ENCODE measurements at regions not wholly inside any gene's neighbourhood (a gene's known extent, or its start where the extent isn't known, plus 50 kb on each side); places are given as distances from the start of the nearest gene placed in this dataset.

DNA sequence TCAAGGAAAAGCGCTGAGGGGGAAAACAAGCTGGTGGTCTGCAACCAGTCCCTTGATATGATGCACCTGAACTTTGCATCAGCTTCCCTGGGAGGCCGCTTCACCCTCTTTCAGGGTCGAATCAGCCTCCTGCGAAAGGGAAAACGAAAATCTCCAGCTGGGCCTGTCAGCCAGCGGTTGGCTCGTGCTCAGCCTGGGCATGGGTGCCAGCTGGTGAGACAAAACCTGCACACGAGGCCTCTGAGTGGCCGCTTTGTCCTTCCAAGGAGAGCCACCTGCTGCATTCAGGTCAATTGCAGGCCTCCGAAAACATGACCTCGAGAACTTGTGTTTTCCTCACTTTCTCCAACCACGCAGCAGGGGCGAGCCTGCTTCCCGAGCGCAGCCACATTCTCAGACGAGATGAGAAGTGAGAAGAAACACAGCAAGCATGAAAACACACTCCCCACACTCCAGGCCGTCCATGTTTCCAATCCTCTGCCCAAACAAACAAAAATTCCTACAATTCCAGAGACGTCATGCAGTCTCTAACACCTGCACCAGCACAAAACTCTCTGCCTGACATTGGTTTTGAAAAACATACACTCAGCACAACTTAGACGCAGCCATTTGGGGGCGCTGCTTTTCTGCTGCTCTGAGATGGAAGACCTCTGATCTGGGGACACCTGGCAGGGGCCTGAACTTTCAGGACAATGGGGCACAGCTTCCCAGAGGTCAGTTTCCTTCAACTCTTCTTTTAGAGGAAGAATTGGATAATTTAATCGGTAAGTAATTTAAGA, 77.1 kb downstream of the DHCR7 start:
- Histone ChIP-seq H3K4me3 (replicated peaks; ENCODE audit: insufficient read depth, low read length) (no peak overlapping the region), H3K27ac (replicated peaks) (no peak overlapping the region), H3K27me3 (ENCODE audit: insufficient read depth, poor library complexity, severe bottlenecking) (no peaks in the 10 kb centered on the region)
- DNase-seq (ENCODE audit: low read depth in 1 of 2, low spot score in 1 of 2): no peak
- TF ChIP-seq GABPA (IDR thresholded peaks at IDR 0.05; ENCODE audit: low read depth) (no peak), SPI1 (IDR thresholded peaks at IDR 0.05; ENCODE audit: borderline replicate concordance, low read depth) (no peak), POLR2AphosphoS5 (IDR thresholded peaks at IDR 0.05; ENCODE audit: low read depth) (no peak)
- TF ChIP-seq, protein P1, sequence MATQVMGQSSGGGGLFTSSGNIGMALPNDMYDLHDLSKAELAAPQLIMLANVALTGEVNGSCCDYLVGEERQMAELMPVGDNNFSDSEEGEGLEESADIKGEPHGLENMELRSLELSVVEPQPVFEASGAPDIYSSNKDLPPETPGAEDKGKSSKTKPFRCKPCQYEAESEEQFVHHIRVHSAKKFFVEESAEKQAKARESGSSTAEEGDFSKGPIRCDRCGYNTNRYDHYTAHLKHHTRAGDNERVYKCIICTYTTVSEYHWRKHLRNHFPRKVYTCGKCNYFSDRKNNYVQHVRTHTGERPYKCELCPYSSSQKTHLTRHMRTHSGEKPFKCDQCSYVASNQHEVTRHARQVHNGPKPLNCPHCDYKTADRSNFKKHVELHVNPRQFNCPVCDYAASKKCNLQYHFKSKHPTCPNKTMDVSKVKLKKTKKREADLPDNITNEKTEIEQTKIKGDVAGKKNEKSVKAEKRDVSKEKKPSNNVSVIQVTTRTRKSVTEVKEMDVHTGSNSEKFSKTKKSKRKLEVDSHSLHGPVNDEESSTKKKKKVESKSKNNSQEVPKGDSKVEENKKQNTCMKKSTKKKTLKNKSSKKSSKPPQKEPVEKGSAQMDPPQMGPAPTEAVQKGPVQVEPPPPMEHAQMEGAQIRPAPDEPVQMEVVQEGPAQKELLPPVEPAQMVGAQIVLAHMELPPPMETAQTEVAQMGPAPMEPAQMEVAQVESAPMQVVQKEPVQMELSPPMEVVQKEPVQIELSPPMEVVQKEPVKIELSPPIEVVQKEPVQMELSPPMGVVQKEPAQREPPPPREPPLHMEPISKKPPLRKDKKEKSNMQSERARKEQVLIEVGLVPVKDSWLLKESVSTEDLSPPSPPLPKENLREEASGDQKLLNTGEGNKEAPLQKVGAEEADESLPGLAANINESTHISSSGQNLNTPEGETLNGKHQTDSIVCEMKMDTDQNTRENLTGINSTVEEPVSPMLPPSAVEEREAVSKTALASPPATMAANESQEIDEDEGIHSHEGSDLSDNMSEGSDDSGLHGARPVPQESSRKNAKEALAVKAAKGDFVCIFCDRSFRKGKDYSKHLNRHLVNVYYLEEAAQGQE (IDR thresholded peaks at IDR 0.05; ENCODE audit: insufficient replicate concordance, low read depth): no peak
- TF ChIP-seq, protein P2, sequence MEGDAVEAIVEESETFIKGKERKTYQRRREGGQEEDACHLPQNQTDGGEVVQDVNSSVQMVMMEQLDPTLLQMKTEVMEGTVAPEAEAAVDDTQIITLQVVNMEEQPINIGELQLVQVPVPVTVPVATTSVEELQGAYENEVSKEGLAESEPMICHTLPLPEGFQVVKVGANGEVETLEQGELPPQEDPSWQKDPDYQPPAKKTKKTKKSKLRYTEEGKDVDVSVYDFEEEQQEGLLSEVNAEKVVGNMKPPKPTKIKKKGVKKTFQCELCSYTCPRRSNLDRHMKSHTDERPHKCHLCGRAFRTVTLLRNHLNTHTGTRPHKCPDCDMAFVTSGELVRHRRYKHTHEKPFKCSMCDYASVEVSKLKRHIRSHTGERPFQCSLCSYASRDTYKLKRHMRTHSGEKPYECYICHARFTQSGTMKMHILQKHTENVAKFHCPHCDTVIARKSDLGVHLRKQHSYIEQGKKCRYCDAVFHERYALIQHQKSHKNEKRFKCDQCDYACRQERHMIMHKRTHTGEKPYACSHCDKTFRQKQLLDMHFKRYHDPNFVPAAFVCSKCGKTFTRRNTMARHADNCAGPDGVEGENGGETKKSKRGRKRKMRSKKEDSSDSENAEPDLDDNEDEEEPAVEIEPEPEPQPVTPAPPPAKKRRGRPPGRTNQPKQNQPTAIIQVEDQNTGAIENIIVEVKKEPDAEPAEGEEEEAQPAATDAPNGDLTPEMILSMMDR (IDR thresholded peaks at IDR 0.05; ENCODE audit: insufficient read depth, low read length): no peak

DNA sequence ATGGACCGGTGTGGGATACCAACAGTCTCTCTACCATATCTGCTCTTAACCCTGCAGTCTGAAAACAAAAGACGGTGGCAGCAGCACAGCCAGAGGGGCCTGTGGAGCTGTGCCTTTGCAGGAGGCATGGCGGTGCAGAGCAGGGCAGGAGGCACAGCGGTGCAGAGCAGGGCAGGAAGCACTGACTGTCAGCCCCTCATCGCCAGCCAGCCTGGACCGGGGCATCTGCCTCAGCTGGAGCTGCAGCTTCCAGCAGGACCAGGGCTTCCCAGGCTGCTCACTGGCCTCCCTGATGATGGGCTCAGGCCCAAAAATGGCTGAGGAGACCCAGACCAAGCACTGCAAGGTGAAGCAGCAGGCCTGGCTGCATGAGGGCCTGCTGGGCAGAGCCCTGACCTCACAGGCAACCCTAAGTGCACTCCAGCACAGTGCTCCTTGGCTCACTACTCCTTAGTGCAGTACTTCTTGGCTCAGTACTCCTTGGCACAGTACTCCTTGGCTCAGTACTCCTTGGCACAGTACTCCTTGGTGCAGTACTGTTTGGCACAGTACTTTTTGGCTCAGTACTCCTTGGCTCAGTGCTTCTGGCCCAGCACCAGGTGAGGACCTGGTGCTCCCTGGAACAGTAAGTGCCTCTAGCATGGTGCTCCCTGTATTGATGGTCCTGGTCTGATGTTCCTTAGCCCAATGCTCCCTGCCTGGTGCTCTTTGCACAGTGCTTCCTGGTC, 78.0 kb downstream of the DHCR7 start:
- no peak for DNase-seq (ENCODE audit: low read depth in 1 of 2, low spot score in 1 of 2)
- no peak overlapping the region for H3K4me3 ChIP-seq (replicated peaks; ENCODE audit: insufficient read depth, low read length)
- TF ChIP-seq, protein P2 (IDR thresholded peaks at IDR 0.05; ENCODE audit: insufficient read depth, low read length): no peak
- TF ChIP-seq, protein P1 (IDR thresholded peaks at IDR 0.05; ENCODE audit: insufficient replicate concordance, low read depth): no peak
- TF ChIP-seq POLR2AphosphoS5 (IDR thresholded peaks at IDR 0.05; ENCODE audit: low read depth) (no peak), SPI1 (IDR thresholded peaks at IDR 0.05; ENCODE audit: borderline replicate concordance, low read depth) (no peak), GABPA (IDR thresholded peaks at IDR 0.05; ENCODE audit: low read depth) (no peak)
- no peaks in the 10 kb centered on the region for H3K27me3 ChIP-seq (ENCODE audit: insufficient read depth, poor library complexity, severe bottlenecking)
- H3K27ac ChIP-seq (replicated peaks): no peak overlapping the region

DNA sequence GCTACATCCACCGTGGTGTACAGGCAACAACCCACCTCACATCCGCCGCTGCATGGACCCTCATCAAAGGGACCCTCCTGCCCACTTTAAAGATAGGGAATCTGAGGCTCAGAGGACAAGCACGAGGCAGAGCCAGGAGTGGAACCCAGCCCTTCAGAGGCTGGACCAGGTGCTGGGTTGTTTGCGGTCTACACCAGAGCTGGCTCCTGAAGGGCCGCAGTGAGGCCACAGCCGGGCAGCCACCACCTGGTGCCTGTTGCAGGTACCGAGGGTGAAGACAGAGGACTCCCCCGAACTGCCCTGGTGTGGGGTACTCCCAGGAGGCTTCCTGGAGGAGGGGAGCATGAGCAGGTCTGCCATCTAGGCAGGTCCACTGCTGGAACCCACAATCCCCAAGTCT, 78.8 kb downstream of the DHCR7 start:
- Histone ChIP-seq H3K27ac (replicated peaks) (no peak overlapping the region), H3K27me3 (ENCODE audit: insufficient read depth, poor library complexity, severe bottlenecking) (no peaks in the 10 kb centered on the region), H3K4me3 (replicated peaks; ENCODE audit: insufficient read depth, low read length) (no peak overlapping the region)
- TF ChIP-seq, protein P1 (IDR thresholded peaks at IDR 0.05; ENCODE audit: insufficient replicate concordance, low read depth): no peak
- TF ChIP-seq GABPA (IDR thresholded peaks at IDR 0.05; ENCODE audit: low read depth) (no peak), SPI1 (IDR thresholded peaks at IDR 0.05; ENCODE audit: borderline replicate concordance, low read depth) (no peak), POLR2AphosphoS5 (IDR thresholded peaks at IDR 0.05; ENCODE audit: low read depth) (no peak)
- TF ChIP-seq, protein P2 (IDR thresholded peaks at IDR 0.05; ENCODE audit: insufficient read depth, low read length): no peak
- DNase-seq (ENCODE audit: low read depth in 1 of 2, low spot score in 1 of 2): no peak

Data from HL-60 (cell line).